ENCODE measurements at regions not wholly inside any gene's neighbourhood (a gene's known extent, or its start where the extent isn't known, plus 50 kb on each side); places are given as distances from the start of the nearest gene placed in this dataset.

- DNase-seq = no peak
Observed at GRCh38 chr2:9758741-9759140, 84.5 kb upstream of the TAF1B start.

GRCh38 chr2:9760069-9760901, 83.0 kb upstream of the TAF1B start:
- DNase-seq = no peak

DNA sequence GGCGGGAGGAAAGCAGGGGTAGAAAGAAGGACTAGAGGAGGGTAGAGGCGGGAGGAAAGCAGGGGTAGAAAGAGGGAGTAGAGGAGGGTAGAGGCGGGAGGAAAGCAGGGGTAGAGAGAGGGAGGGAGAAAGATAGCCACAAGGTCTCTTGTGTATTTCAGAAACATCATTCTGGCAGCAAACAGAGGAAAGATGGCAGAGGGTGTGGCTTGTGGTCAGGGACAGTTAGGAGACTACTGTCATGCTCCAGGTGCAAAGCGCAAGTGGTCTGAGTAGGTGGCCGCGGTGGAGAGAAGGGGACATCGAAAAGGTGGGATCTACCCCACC, 82.4 kb upstream of the TAF1B start:
- DNase-seq = no peak

GRCh38 chr2:9761577-9761976, 81.7 kb upstream of the TAF1B start:
- DNase-seq = no peak

DNA sequence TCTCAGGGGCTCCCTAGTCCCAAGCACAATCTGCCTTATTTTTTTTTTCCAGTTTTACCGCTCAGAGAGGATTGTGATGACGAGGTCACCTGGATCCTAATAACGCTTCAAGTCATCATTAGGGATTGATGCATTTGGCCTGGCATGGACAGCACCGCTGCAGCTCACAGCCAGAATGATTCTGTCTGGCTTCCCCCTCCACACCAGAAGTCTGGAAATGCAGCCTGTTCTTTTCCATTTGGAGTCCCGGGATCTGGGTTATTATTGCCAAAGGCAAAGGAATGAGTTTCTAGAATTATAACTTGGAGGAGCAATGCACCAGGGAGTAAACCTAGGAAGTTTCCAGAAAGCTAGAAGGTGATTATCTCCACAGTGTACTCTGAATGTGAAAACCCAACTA, 81.1 kb upstream of the TAF1B start:
- DNase-seq = no peak

GRCh38 chr2:9762941-9763340, 80.3 kb upstream of the TAF1B start:
- no peak for DNase-seq

GRCh38 chr2:9763356-9764152, 79.7 kb upstream of the TAF1B start:
- DNase-seq = no peak

DNA sequence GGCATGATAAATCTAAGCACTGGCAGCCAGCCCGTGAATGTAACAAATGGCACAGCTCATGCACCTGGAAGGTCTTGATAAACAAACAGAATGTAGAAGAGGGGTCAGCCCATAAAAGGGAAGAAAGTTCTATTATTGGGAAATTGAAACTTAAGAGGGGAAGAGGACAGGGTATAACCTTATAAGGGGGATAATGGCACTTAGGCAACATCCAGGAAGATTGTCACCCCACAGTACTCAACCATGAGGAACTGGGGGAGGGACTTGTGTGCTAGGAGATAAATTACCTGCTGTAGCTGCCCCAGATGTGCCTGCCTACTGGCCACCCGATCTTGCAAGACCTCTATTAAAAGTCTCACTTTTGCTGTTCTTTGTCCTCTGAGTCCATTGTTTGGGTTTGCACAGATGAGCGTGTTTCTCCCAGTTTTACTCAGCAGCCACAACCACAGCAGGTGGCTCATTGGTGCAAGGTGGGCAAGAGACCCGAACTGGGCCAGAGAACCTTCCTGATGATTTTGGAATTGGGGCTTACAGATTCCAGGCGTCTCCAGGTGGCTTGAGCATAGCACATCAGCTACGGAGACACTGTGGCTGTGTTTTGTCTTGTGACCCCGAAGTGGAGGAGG, 79.0 kb upstream of the TAF1B start:
- no peak for DNase-seq

DNA sequence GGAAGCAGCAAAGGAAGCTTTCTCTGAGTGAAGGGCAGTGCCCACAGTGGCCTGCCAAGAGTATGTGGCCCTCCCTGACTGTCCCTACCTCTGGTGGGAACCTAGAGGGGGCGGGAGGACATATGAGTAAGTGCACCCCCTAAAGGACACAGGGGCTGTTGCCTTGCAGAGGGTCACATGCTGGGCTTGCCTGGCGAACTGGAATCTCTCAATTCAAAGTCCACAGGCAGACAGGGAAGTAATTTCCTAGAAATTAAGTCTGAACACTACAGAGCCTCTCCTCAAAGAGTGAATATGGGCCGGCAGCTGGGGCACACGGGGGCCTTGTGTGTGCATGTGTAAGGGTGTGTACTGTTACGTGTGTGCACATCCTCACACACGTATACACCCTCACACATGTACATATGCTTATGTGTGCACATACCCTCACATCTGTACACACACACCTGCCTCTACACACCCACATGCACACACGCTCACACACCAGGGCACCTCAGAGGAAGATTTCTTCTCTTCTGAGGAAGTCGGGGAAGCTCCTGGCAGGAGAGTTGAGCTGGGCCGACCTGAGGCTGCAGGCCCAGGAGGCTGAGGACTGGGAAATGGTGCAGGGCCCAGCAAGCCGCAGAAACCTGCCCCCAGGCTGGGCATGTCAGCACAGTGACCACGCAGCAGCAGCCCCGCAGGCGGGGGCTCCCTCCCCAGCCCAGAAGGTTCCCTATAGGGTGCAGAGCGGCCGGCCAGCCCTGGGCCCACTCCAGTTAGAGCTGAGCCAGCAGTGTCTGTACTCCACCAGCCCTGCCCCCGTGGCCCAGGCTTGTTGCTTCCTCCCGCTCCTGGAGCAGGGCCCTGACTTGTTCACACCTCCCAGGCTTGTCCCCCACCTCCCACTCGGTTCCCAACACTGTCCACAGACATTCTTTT, 77.4 kb upstream of the TAF1B start:
- DNase-seq = no peak

- DNase-seq = no peak
Observed at GRCh38 chr2:9767656-9768281, 75.5 kb upstream of the TAF1B start.

- DNase-seq = no peak
Observed at GRCh38 chr2:9768388-9768787, 74.9 kb upstream of the TAF1B start.

DNA sequence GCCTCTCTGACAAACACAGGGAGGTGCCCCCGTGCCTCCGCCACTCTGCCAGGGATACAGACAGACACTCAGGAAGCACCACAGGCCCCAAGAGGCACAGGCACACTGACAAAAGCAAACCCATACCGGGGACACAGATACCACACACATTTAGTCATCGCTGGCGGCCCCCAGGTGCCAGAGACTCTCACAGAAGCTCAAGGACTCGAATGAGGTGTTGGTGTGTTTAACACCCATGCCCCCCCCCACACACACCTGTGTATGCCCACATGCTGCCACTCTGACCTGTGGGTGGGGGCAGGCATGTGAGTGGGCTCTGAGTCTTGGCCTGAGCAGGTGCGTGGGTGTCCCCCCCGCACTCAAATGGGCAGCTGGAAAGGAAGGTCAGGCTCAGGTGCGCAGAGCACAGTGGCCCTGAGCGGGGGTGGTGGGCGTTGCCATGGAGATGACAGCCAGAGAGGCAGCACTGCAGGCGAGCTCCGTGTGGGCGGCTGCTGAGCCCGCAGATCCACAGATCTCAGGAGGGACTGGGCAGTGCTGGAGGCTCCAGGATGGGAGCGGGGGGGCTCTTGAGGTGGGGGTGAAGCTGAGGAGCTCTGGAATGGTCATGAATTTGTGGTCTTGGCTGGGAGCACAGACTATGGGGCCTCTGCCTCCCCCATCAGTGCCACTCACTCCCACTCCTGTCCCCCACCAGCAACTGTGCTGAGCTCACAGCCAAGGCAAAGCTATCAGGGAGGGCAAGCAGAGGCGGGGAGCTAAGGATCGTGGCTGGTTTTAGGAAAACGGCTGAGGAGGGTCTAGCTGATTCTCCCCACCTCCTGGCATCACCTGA, 73.9 kb upstream of the TAF1B start:
- no peak for DNase-seq

- no peak for DNase-seq
Observed at GRCh38 chr2:9770006-9770307, 73.3 kb upstream of the TAF1B start.

DNA sequence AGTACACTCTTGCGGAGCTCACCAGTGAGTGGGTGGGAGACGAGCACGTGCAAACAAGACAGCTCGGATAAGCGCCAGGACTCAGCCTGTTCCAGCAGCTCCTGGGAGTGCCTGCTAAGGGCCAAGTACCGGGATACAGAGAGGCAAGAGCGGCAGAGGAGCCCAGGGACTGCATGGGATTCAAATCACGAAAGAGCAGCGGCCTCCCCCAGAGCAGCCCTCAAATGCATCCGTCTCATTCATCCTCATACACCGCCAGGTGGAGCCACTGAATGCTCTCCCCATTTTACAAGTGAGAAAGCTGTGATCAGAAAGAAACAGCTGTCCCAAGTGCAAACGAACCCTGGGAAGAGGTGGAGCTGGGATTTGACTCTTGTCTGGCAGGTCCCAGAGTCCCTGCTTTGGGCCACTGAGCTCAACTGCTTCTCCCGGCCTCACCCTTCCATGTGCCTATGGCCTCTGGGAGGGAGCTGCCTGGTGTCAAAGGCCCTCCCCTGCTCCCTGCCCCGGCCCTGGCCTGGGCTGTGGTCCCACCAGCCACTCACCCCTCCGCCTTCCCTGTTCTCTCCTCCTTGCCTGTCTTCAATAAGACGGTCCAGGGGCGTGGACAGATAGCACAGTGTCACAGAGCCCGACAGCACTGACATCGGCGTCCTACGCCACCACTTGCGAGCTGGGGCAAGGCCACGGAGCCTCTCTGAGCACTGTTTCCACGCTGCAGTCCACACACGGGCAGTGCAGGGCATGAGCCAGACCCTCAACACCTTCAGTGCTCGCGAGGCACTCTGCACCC, 72.8 kb upstream of the TAF1B start:
- DNase-seq = peak; percentile 15

DNA sequence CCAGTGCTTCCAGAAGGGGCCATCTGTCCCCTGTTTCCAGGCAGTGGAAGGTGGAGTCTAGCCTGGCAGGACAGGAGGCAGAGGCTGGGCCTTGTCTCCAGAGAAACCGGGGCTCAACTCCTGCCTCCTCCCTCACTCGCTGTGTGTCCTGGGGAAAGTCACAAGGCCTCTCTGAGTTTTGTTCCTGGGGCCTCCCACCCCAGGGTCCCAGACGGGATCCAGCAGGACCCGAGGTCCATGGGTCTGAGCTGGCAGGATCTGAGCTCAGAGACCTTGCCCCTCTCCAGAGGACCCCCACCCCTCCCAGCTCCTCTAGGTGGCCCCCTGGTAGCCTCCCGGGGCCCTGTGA, 72.2 kb upstream of the TAF1B start:
- DNase-seq = no peak

DNA sequence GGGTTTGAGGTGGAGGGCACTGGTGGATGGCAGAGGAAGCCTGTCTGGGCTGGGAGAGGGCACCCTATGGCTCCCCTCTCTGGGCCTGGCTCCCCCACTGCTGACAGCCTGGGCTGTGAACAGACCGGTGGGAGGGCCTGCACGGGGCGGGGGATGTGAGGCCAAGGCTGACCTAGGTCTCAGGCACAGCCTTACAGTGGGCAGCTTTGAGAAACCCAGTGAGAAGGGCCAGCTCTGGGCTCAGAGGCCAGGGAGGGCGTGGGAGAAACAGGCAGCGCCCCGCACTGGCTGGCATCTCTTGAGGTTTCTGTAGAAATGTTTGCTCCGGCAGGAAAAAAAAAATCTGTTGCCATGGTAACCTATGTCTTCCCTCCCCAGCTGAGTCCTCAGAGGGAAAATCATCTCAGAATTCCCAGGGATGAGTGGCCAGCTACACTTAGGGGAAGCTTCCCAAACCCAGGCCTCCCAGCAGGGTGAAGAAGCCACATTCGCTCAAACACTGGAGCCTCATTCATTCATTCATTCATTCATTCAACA, 71.7 kb upstream of the TAF1B start:
- no peak for DNase-seq

- no peak for DNase-seq
Observed at GRCh38 chr2:9772035-9772998, 71.0 kb upstream of the TAF1B start.

- DNase-seq = no peak
Observed at GRCh38 chr2:9772999-9773902, 70.0 kb upstream of the TAF1B start.
